Suppressor macrophage (primary cell): ENCODE measurements at regions not wholly inside any gene's neighbourhood (a gene's known extent, or its start where the extent isn't known, plus 50 kb on each side); places are given as distances from the start of the nearest gene placed in this dataset.

ENCODE experiments used
- DNase-seq, 4 experiments: peaks; one replicate each; pipeline ENCODE4 v3.0.0-alpha.2; 2020 to 2022

DNA sequence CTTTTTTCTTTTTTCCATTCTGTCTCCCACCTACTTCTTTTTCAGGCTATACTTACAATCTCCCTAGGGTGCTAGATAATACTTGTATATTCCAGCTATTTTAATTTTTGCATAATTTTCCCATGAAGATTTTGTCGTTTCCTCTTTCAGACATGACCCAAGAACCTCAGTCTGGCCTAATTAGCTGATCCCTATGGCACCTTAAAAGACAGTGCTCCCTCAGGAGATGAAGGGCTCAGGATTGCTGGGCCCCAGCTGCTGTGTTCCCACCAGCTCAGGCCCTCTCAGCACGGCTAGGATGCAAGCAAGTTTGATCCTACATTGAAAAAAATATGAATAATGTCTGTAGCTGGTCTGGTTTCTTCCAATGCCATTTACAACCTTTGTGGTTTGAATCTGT is 55.0 kb upstream of the RGS5 start:
- no peak for DNase-seq

DNA sequence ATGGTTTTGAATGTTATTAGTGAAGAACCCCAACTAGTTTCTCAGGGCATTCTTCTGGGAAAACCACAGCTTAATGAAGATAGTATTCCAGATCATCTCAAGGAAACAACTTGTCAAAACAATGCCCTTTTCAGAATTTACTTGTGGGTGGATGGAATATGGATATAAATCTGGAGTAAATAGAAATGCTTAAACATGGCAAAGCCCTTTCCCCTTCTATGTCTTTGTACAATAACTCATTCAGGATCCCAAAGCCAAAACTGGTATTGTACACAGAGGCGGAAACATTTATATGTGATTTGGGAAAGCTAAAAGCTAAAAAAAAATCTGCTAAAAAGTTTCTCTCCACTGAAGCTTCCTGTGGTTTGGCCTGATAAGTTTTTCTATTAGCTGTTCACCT is 55.5 kb upstream of the RGS5 start:
- DNase-seq, result no peak

GRCh38 chr1:163263818-163264655 is 57.7 kb upstream of the NUF2 start:
- no peak for DNase-seq

DNA sequence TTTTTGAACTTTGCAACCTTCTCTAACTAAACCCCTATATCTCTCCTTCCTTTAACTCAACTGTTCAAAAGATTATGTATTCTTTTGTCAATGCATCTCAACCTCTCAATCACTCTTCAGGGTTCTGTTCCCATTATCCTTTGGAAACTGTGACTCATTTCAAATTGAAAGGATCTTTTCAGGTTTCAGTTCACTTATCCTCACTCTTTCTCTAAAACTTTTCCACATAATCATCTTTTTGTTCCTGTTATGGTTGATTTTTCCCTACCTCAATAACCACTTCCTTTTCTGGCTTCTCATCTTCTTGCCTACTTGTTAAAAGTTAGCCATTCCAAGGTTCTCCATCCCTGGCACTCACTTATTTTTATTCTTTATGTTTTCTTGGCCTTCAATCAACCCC is 56.2 kb upstream of the NUF2 start:
- peak in 2 of 4 experiments; percentile 13 to 24 for DNase-seq

- no peak for DNase-seq
Measured at GRCh38 chr1:163267962-163268361, 53.8 kb upstream of the NUF2 start.

GRCh38 chr1:163271535-163271934 is 50.2 kb upstream of the NUF2 start:
- DNase-seq, result no peak
